NCI-H2107 (cell line): ENCODE measurements at regions not wholly inside any gene's neighbourhood (a gene's known extent, or its start where the extent isn't known, plus 50 kb on each side); places are given as distances from the start of the nearest gene placed in this dataset.
"Not testable (repeated sequence)": the region's sequence is repeated elsewhere in the genome, so short reads cannot be mapped to it uniquely, and the experiment has no call there.

Source experiments
- DNase-seq: peaks from one replicate; lab custom pipeline; 2025; lab: John Stamatoyannopoulos, UW

GRCh38 chr12:5308996-5309395 lies 122.9 kb upstream of the NTF3 start:
- no peak for DNase-seq

- no peak for DNase-seq
These were observed 122.3 kb upstream of the NTF3 start for GRCh38 chr12:5309654-5310053.

- DNase-seq, result no peak
These were observed 121.8 kb upstream of the NTF3 start for GRCh38 chr12:5310151-5310550.

GRCh38 chr12:5317556-5317955 lies 114.4 kb upstream of the NTF3 start:
- no peak for DNase-seq

GRCh38 chr12:5318874-5319273 lies 113.0 kb upstream of the NTF3 start:
- no peak for DNase-seq

GRCh38 chr12:5328669-5329517 lies 103.0 kb upstream of the NTF3 start:
- DNase-seq, result no peak

- DNase-seq, result no peak
These were observed 99.4 kb upstream of the NTF3 start for GRCh38 chr12:5332551-5332950.

GRCh38 chr12:5333096-5333495 lies 98.8 kb upstream of the NTF3 start:
- DNase-seq, result no peak

- no peak for DNase-seq
These were observed 96.8 kb upstream of the NTF3 start for GRCh38 chr12:5335069-5335468.

- DNase-seq, result not testable (repeated sequence)
These were observed 90.8 kb upstream of the NTF3 start for GRCh38 chr12:5341086-5341485.

- no peak for DNase-seq
These were observed 88.2 kb upstream of the NTF3 start for GRCh38 chr12:5343711-5344110.

GRCh38 chr12:5344131-5344530 lies 87.8 kb upstream of the NTF3 start:
- no peak for DNase-seq

GRCh38 chr12:5345534-5345933 lies 86.4 kb upstream of the NTF3 start:
- no peak for DNase-seq

GRCh38 chr12:5348057-5348456 lies 83.9 kb upstream of the NTF3 start:
- DNase-seq, result no peak

GRCh38 chr12:5348491-5348890 lies 83.4 kb upstream of the NTF3 start:
- DNase-seq, result no peak

- DNase-seq, result no peak
These were observed 67.7 kb upstream of the NTF3 start for GRCh38 chr12:5364036-5364770.

GRCh38 chr12:5369298-5369697 lies 62.6 kb upstream of the NTF3 start:
- DNase-seq, result no peak

- DNase-seq, result no peak
These were observed 60.3 kb upstream of the NTF3 start for GRCh38 chr12:5371631-5372030.

GRCh38 chr12:5374713-5375112 lies 57.2 kb upstream of the NTF3 start:
- DNase-seq, result no peak

GRCh38 chr12:5375547-5376295 lies 56.2 kb upstream of the NTF3 start:
- DNase-seq, result no peak

- peak; percentile 95 for DNase-seq
These were observed 55.2 kb upstream of the NTF3 start for GRCh38 chr12:5376591-5377207.

GRCh38 chr12:5377997-5378592 lies 53.8 kb upstream of the NTF3 start:
- DNase-seq, result peak; percentile 24
